BJ (cell line): ENCODE measurements at regions not wholly inside any gene's neighbourhood (a gene's known extent, or its start where the extent isn't known, plus 50 kb on each side); places are given as distances from the start of the nearest gene placed in this dataset.

Source experiments
- CTCF ChIA-PET: fragments of 350-600 bp; formaldehyde crosslinking; extraction: SDS; loops from one replicate; lab custom pipeline; 2021; ENCODE audit warnings: antibody characterized with exemption, inconsistent platforms; lab: Yijun Ruan, JAX
- POLR2A ChIA-PET: fragments of 300-600 bp; sonication (Branson Sonifier 250); formaldehyde crosslinking; extraction: SDS; loops from one replicate; lab custom pipeline; 2021; ENCODE audit warnings: antibody characterized with exemption; lab: Charles Lee
- DNase-seq: peaks from one replicate; pipeline ENCODE4 v3.0.0-alpha.2; 2011; ENCODE audit warnings: low read depth
- H3K27me3 ChIP-seq: 2 replicates; pipeline ENCODE4 v1.6.0; 2011; ENCODE audit warnings: low read length; ENCODE audit not compliant: control insufficient read depth, insufficient read depth
- H3K36me3 ChIP-seq: 2 replicates; pipeline ENCODE4 v1.5.1; 2011; ENCODE audit warnings: low read length; ENCODE audit not compliant: control insufficient read depth, insufficient read depth
- H3K4me3 ChIP-seq: 2 replicates; pipeline ENCODE4 v1.5.1; 2011; ENCODE audit warnings: low read depth, mild to moderate bottlenecking, control low read depth, low read length
- TF ChIP-seq, protein P1 (sequence below): IDR thresholded peaks from 2 replicates; pipeline ENCODE4 v1.5.1; 2011; ENCODE audit warnings: low read depth, mild to moderate bottlenecking, control low read depth, inconsistent platforms, low read length, moderate library complexity; ENCODE audit not compliant: insufficient read depth

DNA sequence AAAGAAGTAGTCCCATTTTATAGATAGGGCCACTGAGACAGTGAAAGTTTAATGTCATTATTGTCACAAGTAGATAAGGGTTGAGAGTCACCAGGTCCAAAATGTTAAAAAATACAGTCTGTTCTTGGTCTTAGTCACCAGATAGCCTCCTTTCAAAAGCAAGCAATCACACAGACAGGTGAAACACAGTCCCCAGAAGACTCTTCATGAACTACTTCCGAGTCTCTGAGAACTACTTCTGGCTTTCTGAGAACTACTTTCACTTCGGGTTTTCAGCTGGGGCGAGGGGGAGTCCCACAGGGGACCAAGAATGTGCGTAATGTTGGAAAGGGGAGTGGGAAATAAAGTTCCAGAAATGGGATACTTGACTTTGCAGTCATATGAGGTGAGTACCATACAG, 143.2 kb downstream of the HHIPL2 start:
- no peaks in the 10 kb centered on the region for H3K36me3 ChIP-seq
- DNase-seq, result no peak
- no peaks in the 10 kb centered on the region; the same call in 1 of the 2 replicates for H3K27me3 ChIP-seq
- CTCF ChIA-PET, result no interaction called here
- H3K4me3 ChIP-seq, result no peak overlapping the region
- TF ChIP-seq, protein P1, sequence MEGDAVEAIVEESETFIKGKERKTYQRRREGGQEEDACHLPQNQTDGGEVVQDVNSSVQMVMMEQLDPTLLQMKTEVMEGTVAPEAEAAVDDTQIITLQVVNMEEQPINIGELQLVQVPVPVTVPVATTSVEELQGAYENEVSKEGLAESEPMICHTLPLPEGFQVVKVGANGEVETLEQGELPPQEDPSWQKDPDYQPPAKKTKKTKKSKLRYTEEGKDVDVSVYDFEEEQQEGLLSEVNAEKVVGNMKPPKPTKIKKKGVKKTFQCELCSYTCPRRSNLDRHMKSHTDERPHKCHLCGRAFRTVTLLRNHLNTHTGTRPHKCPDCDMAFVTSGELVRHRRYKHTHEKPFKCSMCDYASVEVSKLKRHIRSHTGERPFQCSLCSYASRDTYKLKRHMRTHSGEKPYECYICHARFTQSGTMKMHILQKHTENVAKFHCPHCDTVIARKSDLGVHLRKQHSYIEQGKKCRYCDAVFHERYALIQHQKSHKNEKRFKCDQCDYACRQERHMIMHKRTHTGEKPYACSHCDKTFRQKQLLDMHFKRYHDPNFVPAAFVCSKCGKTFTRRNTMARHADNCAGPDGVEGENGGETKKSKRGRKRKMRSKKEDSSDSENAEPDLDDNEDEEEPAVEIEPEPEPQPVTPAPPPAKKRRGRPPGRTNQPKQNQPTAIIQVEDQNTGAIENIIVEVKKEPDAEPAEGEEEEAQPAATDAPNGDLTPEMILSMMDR, result no peak
- POLR2A ChIA-PET, result no interaction called here

DNA sequence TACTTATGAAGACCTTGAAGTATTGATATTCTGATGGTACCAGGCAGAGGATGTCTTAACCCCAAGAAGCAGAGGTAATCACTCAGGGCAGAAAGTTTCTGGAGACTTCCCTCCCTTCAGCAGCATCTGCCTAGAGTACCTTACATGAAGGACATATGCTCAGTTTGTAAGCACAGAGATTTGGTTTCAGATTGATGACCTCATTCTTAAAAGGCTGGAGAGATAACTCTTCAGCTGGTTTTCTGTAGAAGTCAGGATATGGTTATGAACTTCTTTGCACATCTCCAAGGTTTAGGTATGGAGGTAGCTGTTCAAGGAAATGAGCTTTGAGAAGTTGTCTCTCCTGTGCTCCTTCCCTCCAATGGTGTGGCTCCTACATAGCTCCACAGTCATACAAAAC, 148.7 kb downstream of the HHIPL2 start:
- ChIA-PET POLR2A (no interaction called here), CTCF (interaction anchor here (1.0 kb wide), 1 partner anchor 27 kb away, joined by 3 read pairs; no protein-coding TSS in a partner anchor)
- DNase-seq, result no peak
- Histone ChIP-seq H3K27me3 (no peaks in the 10 kb centered on the region), H3K4me3 (no peak overlapping the region), H3K36me3 (no peaks in the 10 kb centered on the region)
- TF ChIP-seq, protein P1, result no peak

DNA sequence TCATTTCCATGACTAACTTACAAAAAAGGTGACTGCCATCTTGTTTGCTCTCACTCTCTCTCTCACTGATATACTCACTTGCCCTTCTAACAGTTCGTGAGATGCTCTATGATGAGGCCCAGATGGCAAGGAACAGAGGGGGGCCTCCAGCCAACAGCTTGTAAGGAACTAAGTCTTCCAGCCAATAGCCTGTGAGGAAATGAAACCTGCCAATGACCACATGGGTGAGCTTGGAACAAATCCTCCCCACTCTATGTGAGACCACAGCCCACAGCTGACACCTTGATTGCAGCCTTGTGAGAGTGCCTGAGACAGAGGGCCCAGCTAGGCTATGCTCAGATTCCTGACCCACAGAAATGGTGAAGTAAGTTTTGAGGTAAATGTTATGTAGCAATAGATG, 153.7 kb downstream of the HHIPL2 start:
- DNase-seq, result no peak
- Histone ChIP-seq H3K27me3 (no peaks in the 10 kb centered on the region), H3K4me3 (no peak overlapping the region), H3K36me3 (no peaks in the 10 kb centered on the region)
- CTCF ChIA-PET, result no interaction called here
- TF ChIP-seq, protein P1, result no peak
- POLR2A ChIA-PET, result no interaction called here

DNA sequence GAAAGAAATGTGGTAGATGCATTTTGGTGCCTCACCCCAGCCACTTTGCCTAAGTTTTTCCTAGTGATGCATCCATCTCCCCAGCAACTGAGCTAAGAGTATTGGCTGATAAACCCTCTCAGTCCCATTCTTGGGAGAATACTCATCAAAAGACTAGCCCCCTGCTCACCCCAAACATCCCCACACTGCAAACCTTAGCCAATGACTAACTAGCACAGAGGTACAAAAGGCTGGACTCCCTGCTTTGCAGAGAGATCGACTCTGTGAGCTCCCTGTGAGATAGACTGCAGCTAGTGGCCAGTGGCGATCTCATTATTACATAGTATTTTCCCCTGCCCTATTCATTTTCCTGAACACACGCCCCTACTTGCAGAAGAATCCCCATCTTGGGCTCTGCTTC, 155.3 kb downstream of the HHIPL2 start:
- no peaks in the 10 kb centered on the region for H3K36me3 ChIP-seq
- H3K27me3 ChIP-seq, result no peaks in the 10 kb centered on the region
- no peak for DNase-seq
- CTCF ChIA-PET, result no interaction called here
- POLR2A ChIA-PET, result no interaction called here
- TF ChIP-seq, protein P1, result no peak
- H3K4me3 ChIP-seq, result no peak overlapping the region

DNA sequence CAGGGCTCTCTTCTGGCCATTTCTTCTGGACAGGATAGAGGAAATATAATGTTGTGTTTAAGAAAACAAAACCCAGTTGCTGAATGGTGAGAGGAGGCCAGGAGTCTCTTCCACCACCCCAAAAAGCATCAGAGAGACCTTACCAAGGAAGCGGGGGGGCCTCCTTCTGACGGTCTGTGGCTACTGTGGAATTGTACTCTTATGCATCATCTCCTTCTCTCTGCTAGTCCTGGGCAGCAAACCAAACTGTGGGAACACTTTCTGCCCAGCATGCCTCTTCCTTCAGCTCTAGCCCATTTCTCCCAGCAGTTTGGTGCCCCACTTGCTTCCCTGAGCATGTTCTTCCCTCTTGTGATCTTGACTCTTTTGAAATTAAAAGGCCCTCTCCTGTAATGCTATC, 157.7 kb downstream of the HHIPL2 start:
- POLR2A ChIA-PET, result no interaction called here
- Histone ChIP-seq H3K27me3 (no peaks in the 10 kb centered on the region), H3K36me3 (no peaks in the 10 kb centered on the region), H3K4me3 (no peak overlapping the region)
- TF ChIP-seq, protein P1, result no peak
- DNase-seq, result no peak
- CTCF ChIA-PET, result interaction anchor here (1.0 to 1.6 kb wide), 3 partner anchors 9 to 64 kb away, joined by 3 to 4 read pairs (median 3); no protein-coding TSS in a partner anchor
